ENCODE measurements at regions not wholly inside any gene's neighbourhood (a gene's known extent, or its start where the extent isn't known, plus 50 kb on each side); places are given as distances from the start of the nearest gene placed in this dataset.

GRCh38 chr18:35910327-35910726, 62.2 kb upstream of the RMP24 start:
- no peak for DNase-seq
- Mint-ChIP-seq H3K4me3 (no peak overlapping the region), H3K27ac (no peak overlapping the region), H3K27me3 (ENCODE audit: low read depth in 3 of 3) (peaks cover 5 to 13% (median 6%) of the 10 kb centered on the region in 3 donors), H3K36me3 (no peaks in the 10 kb centered on the region), H3K4me1 (no peaks in the 10 kb centered on the region), H3K9me3 (no peaks in the 10 kb centered on the region)

- Mint-ChIP-seq H3K27me3 (ENCODE audit: low read depth in 3 of 3) (peaks cover 5 to 15% (median 6%) of the 10 kb centered on the region in 3 donors), H3K9me3 (no peaks in the 10 kb centered on the region), H3K27ac (no peak overlapping the region), H3K36me3 (no peaks in the 10 kb centered on the region), H3K4me3 (no peak overlapping the region), H3K4me1 (no peaks in the 10 kb centered on the region)
- DNase-seq: no peak
Measured at GRCh38 chr18:35912332-35912731, 60.1 kb upstream of the RMP24 start.

- peaks cover 5 to 15% (median 6%) of the 10 kb centered on the region in 3 donors for H3K27me3 Mint-ChIP-seq (ENCODE audit: low read depth in 3 of 3)
Measured at GRCh38 chr18:35915056-35915455, 57.4 kb upstream of the RMP24 start.

GRCh38 chr18:35917043-35917442, 55.4 kb upstream of the RMP24 start:
- Mint-ChIP-seq H3K4me3 (no peak overlapping the region), H3K27ac (no peak overlapping the region), H3K4me1 (no peaks in the 10 kb centered on the region), H3K36me3 (no peaks in the 10 kb centered on the region), H3K27me3 (ENCODE audit: low read depth in 3 of 3) (peaks cover 5 to 11% (median 8%) of the 10 kb centered on the region in 3 donors), H3K9me3 (no peaks in the 10 kb centered on the region)
- no peak for DNase-seq

More at GRCh38 chr18:35915056-35915455, 57.4 kb upstream of the RMP24 start:
- Mint-ChIP-seq H3K9me3 (no peaks in the 10 kb centered on the region), H3K4me1 (no peaks in the 10 kb centered on the region), H3K4me3 (no peak overlapping the region), H3K27ac (no peak overlapping the region), H3K36me3 (no peaks in the 10 kb centered on the region)
- no peak for DNase-seq

- Mint-ChIP-seq H3K27me3 (ENCODE audit: low read depth in 3 of 3) (peaks cover 3 to 10% (median 8%) of the 10 kb centered on the region in 3 donors), H3K4me1 (no peaks in the 10 kb centered on the region), H3K27ac (no peak overlapping the region), H3K9me3 (no peaks in the 10 kb centered on the region), H3K4me3 (no peak overlapping the region), H3K36me3 (no peaks in the 10 kb centered on the region)
- DNase-seq: no peak
Measured at GRCh38 chr18:35918564-35918963, 53.9 kb upstream of the RMP24 start.

- H3K4me3 Mint-ChIP-seq: no peak overlapping the region
- H3K27me3 Mint-ChIP-seq (ENCODE audit: low read depth in 3 of 3): peaks cover 3 to 10% (median 8%) of the 10 kb centered on the region in 3 donors
- H3K9me3 Mint-ChIP-seq: no peaks in the 10 kb centered on the region
Measured at GRCh38 chr18:35919179-35919578, 53.3 kb upstream of the RMP24 start.

GRCh38 chr18:35920623-35921022, 51.9 kb upstream of the RMP24 start:
- peaks cover 0 to 7% (median 5%) of the 10 kb centered on the region in 3 donors for H3K27me3 Mint-ChIP-seq (ENCODE audit: low read depth in 3 of 3)
- no peaks in the 10 kb centered on the region for H3K36me3 Mint-ChIP-seq
- no peak overlapping the region for H3K27ac Mint-ChIP-seq
- no peak for DNase-seq
- H3K4me3 Mint-ChIP-seq: no peak overlapping the region
- H3K4me1 Mint-ChIP-seq: no peaks in the 10 kb centered on the region
- H3K9me3 Mint-ChIP-seq: no peaks in the 10 kb centered on the region

More at GRCh38 chr18:35919179-35919578, 53.3 kb upstream of the RMP24 start:
- Mint-ChIP-seq H3K36me3 (no peaks in the 10 kb centered on the region), H3K4me1 (no peaks in the 10 kb centered on the region), H3K27ac (no peak overlapping the region)
- DNase-seq: no peak

Data from immature natural killer cell (primary cell).